ENCODE measurements at regions not wholly inside any gene's neighbourhood (a gene's known extent, or its start where the extent isn't known, plus 50 kb on each side); places are given as distances from the start of the nearest gene placed in this dataset.
"Not testable (repeated sequence)": the region's sequence is repeated elsewhere in the genome, so short reads cannot be mapped to it uniquely, and the experiment has no call there.

- no peak for DNase-seq
- TF ChIP-seq POLR2A (IDR thresholded peaks at IDR 0.05; ENCODE audit: low read length) (no peak), GATA1 (IDR thresholded peaks at IDR 0.05; ENCODE audit: low read depth, low read length) (no peak)
Observed at GRCh38 chr2:57408587-57408986, 638.0 kb upstream of the VRK2 start.

- TF ChIP-seq POLR2A (IDR thresholded peaks at IDR 0.05; ENCODE audit: low read length) (no peak), GATA1 (IDR thresholded peaks at IDR 0.05; ENCODE audit: low read depth, low read length) (no peak)
- no peak for DNase-seq
Observed at GRCh38 chr2:57417007-57417406, 629.6 kb upstream of the VRK2 start.

GRCh38 chr2:57418859-57419346, 627.7 kb upstream of the VRK2 start:
- DNase-seq: not testable (repeated sequence)

GRCh38 chr2:57429831-57430230, 616.8 kb upstream of the VRK2 start:
- DNase-seq: no peak
- TF ChIP-seq GATA1 (IDR thresholded peaks at IDR 0.05; ENCODE audit: low read depth, low read length): no peak
- no peak for TF ChIP-seq POLR2A (IDR thresholded peaks at IDR 0.05; ENCODE audit: low read length)

GRCh38 chr2:57432528-57432927, 614.1 kb upstream of the VRK2 start:
- no peak for DNase-seq
- TF ChIP-seq POLR2A (IDR thresholded peaks at IDR 0.05; ENCODE audit: low read length) (no peak), GATA1 (IDR thresholded peaks at IDR 0.05; ENCODE audit: low read depth, low read length) (no peak)

- no peak for TF ChIP-seq POLR2A (IDR thresholded peaks at IDR 0.05; ENCODE audit: low read length)
- TF ChIP-seq GATA1 (IDR thresholded peaks at IDR 0.05; ENCODE audit: low read depth, low read length): no peak
- DNase-seq: no peak
Observed at GRCh38 chr2:57434441-57434840, 612.2 kb upstream of the VRK2 start.

GRCh38 chr2:57434972-57435371, 611.6 kb upstream of the VRK2 start:
- DNase-seq: no peak
- TF ChIP-seq GATA1 (IDR thresholded peaks at IDR 0.05; ENCODE audit: low read depth, low read length) (no peak), POLR2A (IDR thresholded peaks at IDR 0.05; ENCODE audit: low read length) (no peak)

GRCh38 chr2:57437077-57437476, 609.5 kb upstream of the VRK2 start:
- TF ChIP-seq GATA1 (IDR thresholded peaks at IDR 0.05; ENCODE audit: low read depth, low read length): no peak
- no peak for TF ChIP-seq POLR2A (IDR thresholded peaks at IDR 0.05; ENCODE audit: low read length)
- no peak for DNase-seq

GRCh38 chr2:57440437-57440836, 606.2 kb upstream of the VRK2 start:
- DNase-seq: no peak
- TF ChIP-seq GATA1 (IDR thresholded peaks at IDR 0.05; ENCODE audit: low read depth, low read length) (no peak), POLR2A (IDR thresholded peaks at IDR 0.05; ENCODE audit: low read length) (no peak)

GRCh38 chr2:57443086-57443485, 603.5 kb upstream of the VRK2 start:
- TF ChIP-seq GATA1 (IDR thresholded peaks at IDR 0.05; ENCODE audit: low read depth, low read length): no peak
- no peak for TF ChIP-seq POLR2A (IDR thresholded peaks at IDR 0.05; ENCODE audit: low read length)
- DNase-seq: no peak

GRCh38 chr2:57443973-57444521, 602.6 kb upstream of the VRK2 start:
- TF ChIP-seq GATA1 (IDR thresholded peaks at IDR 0.05; ENCODE audit: low read depth, low read length) (no peak), POLR2A (IDR thresholded peaks at IDR 0.05; ENCODE audit: low read length) (no peak)
- DNase-seq: no peak

GRCh38 chr2:57444752-57445430, 601.7 kb upstream of the VRK2 start:
- TF ChIP-seq GATA1 (IDR thresholded peaks at IDR 0.05; ENCODE audit: low read depth, low read length) (no peak), POLR2A (IDR thresholded peaks at IDR 0.05; ENCODE audit: low read length) (no peak)
- no peak for DNase-seq

- TF ChIP-seq POLR2A (IDR thresholded peaks at IDR 0.05; ENCODE audit: low read length) (no peak), GATA1 (IDR thresholded peaks at IDR 0.05; ENCODE audit: low read depth, low read length) (no peak)
Observed at GRCh38 chr2:57448816-57449215, 597.8 kb upstream of the VRK2 start.

GRCh38 chr2:57450170-57450569, 596.4 kb upstream of the VRK2 start:
- no peak for DNase-seq
- no peak for TF ChIP-seq POLR2A (IDR thresholded peaks at IDR 0.05; ENCODE audit: low read length)
- TF ChIP-seq GATA1 (IDR thresholded peaks at IDR 0.05; ENCODE audit: low read depth, low read length): no peak

More at GRCh38 chr2:57448816-57449215, 597.8 kb upstream of the VRK2 start:
- no peak for DNase-seq

GRCh38 chr2:57452634-57453033, 594.0 kb upstream of the VRK2 start:
- TF ChIP-seq GATA1 (IDR thresholded peaks at IDR 0.05; ENCODE audit: low read depth, low read length) (no peak), POLR2A (IDR thresholded peaks at IDR 0.05; ENCODE audit: low read length) (no peak)
- DNase-seq: no peak

Data from erythroblast (primary cell).